ENCODE measurements at regions not wholly inside any gene's neighbourhood (a gene's known extent, or its start where the extent isn't known, plus 50 kb on each side); places are given as distances from the start of the nearest gene placed in this dataset.

- Histone ChIP-seq H3K27me3 (peaks cover 0 to 3% of the 10 kb centered on the region in 2 donors), H3K36me3 (no peaks in the 10 kb centered on the region), H3K9me3 (no peaks in the 10 kb centered on the region), H3K4me3 (peak overlapping the region; percentile 19 to 28), H3K27ac (no peak overlapping the region), H3K4me1 (peaks cover 0 to 4% (median 0%) of the 10 kb centered on the region in 4 donors)
- peak; percentile 70 to 72 for TF ChIP-seq CTCF (IDR thresholded peaks at IDR 0.05)
- peak in 1 of 2 donors; percentile 47 for DNase-seq
- intact Hi-C loops (cut with DNase I; ENCODE audit: low total_unique reads) = loop anchor here (10.0 kb wide), 1 partner anchor 118 kb away; no protein-coding TSS in a partner anchor
Observed at GRCh38 chr15:85296615-85297402, 83.6 kb upstream of the AKAP13 start.

DNA sequence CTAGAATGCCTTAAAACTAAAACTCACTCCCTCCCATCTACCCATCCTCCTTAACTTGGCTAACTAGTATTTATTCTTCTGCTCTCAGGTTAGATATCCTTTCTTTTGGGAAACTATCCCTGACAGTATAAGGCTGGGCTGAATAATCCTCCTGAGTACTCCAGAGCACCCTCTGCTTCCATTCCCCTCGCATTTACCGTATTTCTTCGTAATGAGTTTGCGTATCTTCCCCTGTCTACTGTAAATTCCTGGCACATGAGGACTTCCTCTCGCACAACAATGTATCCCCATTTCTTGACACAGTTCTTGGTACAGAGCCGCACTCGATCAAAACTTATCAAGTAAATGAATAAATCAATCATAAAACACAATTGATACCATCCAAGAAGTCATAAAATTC lies 82.9 kb upstream of the AKAP13 start:
- peaks cover 0 to 4% (median 0%) of the 10 kb centered on the region in 4 donors for H3K4me1 ChIP-seq
- H3K36me3 ChIP-seq = no peaks in the 10 kb centered on the region
- DNase-seq = no peak
- no peak overlapping the region for H3K27ac ChIP-seq
- no peaks in the 10 kb centered on the region for H3K9me3 ChIP-seq
- no peak for TF ChIP-seq CTCF (IDR thresholded peaks at IDR 0.05)
- intact Hi-C loops (cut with DNase I; ENCODE audit: low total_unique reads) = loop anchor here (10.0 kb wide), 1 partner anchor 117 kb away; no protein-coding TSS in a partner anchor
- no peak overlapping the region for H3K4me3 ChIP-seq
- H3K27me3 ChIP-seq = peaks cover 0 to 3% of the 10 kb centered on the region in 2 donors

- peaks cover 0 to 4% (median 0%) of the 10 kb centered on the region in 4 donors for H3K4me1 ChIP-seq
- no peak for DNase-seq
- intact Hi-C loops (cut with DNase I; ENCODE audit: low total_unique reads) = loop anchor here (10.0 kb wide), 1 partner anchor 116 kb away; no protein-coding TSS in a partner anchor
- no peaks in the 10 kb centered on the region for H3K9me3 ChIP-seq
- H3K4me3 ChIP-seq = no peak overlapping the region
- peaks cover 0 to 3% of the 10 kb centered on the region in 2 donors for H3K27me3 ChIP-seq
- no peak overlapping the region for H3K27ac ChIP-seq
- no peak for TF ChIP-seq CTCF (IDR thresholded peaks at IDR 0.05)
- H3K36me3 ChIP-seq = no peaks in the 10 kb centered on the region
Observed at GRCh38 chr15:85298366-85298765, 82.0 kb upstream of the AKAP13 start.

GRCh38 chr15:85298941-85299340 lies 81.5 kb upstream of the AKAP13 start:
- no peak for TF ChIP-seq CTCF (IDR thresholded peaks at IDR 0.05)
- H3K36me3 ChIP-seq = no peaks in the 10 kb centered on the region
- peaks cover 0 to 4% (median 0%) of the 10 kb centered on the region in 4 donors for H3K4me1 ChIP-seq
- H3K27ac ChIP-seq = no peak overlapping the region
- no peak overlapping the region for H3K4me3 ChIP-seq
- intact Hi-C loops (cut with DNase I; ENCODE audit: low total_unique reads) = loop anchor here (10.0 kb wide), 1 partner anchor 116 kb away; no protein-coding TSS in a partner anchor
- no peaks in the 10 kb centered on the region for H3K9me3 ChIP-seq
- H3K27me3 ChIP-seq = peaks cover 0 to 3% of the 10 kb centered on the region in 2 donors
- no peak for DNase-seq

GRCh38 chr15:85302271-85302670 lies 78.1 kb upstream of the AKAP13 start:
- Histone ChIP-seq H3K4me3 (no peak overlapping the region), H3K4me1 (no peaks in the 10 kb centered on the region), H3K27me3 (peaks cover 0 to 3% of the 10 kb centered on the region in 2 donors), H3K9me3 (no peaks in the 10 kb centered on the region), H3K36me3 (no peaks in the 10 kb centered on the region), H3K27ac (no peak overlapping the region)
- no peak for DNase-seq
- intact Hi-C loops (cut with DNase I; ENCODE audit: low total_unique reads) = no loop called here
- no peak for TF ChIP-seq CTCF (IDR thresholded peaks at IDR 0.05)
